AG10803 (cell line): ENCODE measurements at regions not wholly inside any gene's neighbourhood (a gene's known extent, or its start where the extent isn't known, plus 50 kb on each side); places are given as distances from the start of the nearest gene placed in this dataset.
"Not testable (repeated sequence)": the region's sequence is repeated elsewhere in the genome, so short reads cannot be mapped to it uniquely, and the experiment has no call there.

Experiments used
- DNase-seq: peaks from one replicate; pipeline ENCODE4 v3.0.0; 2010; ENCODE audit warnings: low read depth
- H3K4me3 ChIP-seq: 2 replicates; pipeline ENCODE4 v1.5.1; 2011; ENCODE audit warnings: mild to moderate bottlenecking, low read length, control low read depth
- CTCF ChIP-seq: conservative IDR thresholded peaks from 2 replicates; pipeline ENCODE4 v1.5.1; 2011; ENCODE audit warnings: mild to moderate bottlenecking, low read length, control low read depth, inconsistent platforms

GRCh38 chr16:10252155-10252554, 69.9 kb upstream of the GRIN2A start:
- no peak overlapping the region for H3K4me3 ChIP-seq
- DNase-seq: no peak
- TF ChIP-seq CTCF: no peak

GRCh38 chr16:10253409-10253808, 71.2 kb upstream of the GRIN2A start:
- no peak for TF ChIP-seq CTCF
- DNase-seq: no peak
- H3K4me3 ChIP-seq: no peak overlapping the region

- DNase-seq: no peak
- no peak for TF ChIP-seq CTCF
- H3K4me3 ChIP-seq: no peak overlapping the region
Measured at GRCh38 chr16:10255728-10256127, 73.5 kb upstream of the GRIN2A start.

GRCh38 chr16:10256784-10257641, 74.8 kb upstream of the GRIN2A start:
- no peak overlapping the region for H3K4me3 ChIP-seq
- TF ChIP-seq CTCF: peak; percentile 64
- peak; percentile 7 for DNase-seq

GRCh38 chr16:10257642-10258251, 75.5 kb upstream of the GRIN2A start:
- not testable (repeated sequence) for H3K4me3 ChIP-seq, DNase-seq

- not testable (repeated sequence) for DNase-seq, H3K4me3 ChIP-seq
Measured at GRCh38 chr16:10258930-10259603, 76.8 kb upstream of the GRIN2A start.

GRCh38 chr16:10261077-10261476, 78.8 kb upstream of the GRIN2A start:
- no peak overlapping the region for H3K4me3 ChIP-seq
- DNase-seq: no peak
- TF ChIP-seq CTCF: no peak

GRCh38 chr16:10261526-10261925, 79.3 kb upstream of the GRIN2A start:
- DNase-seq, H3K4me3 ChIP-seq: not testable (repeated sequence)
